Adipocyte (in vitro differentiated cells): ENCODE measurements at regions not wholly inside any gene's neighbourhood (a gene's known extent, or its start where the extent isn't known, plus 50 kb on each side); places are given as distances from the start of the nearest gene placed in this dataset.

Experiments
- DNase-seq: peaks from one replicate; pipeline ENCODE4 v3.0.0-alpha.2; 2015; ENCODE audit warnings: low read depth
- H3K27me3 ChIP-seq: replicated peaks from 2 replicates; pipeline ENCODE4 v1.7.0; 2013; ENCODE audit warnings: mild to moderate bottlenecking, low read length, moderate library complexity; ENCODE audit not compliant: control insufficient read depth, insufficient read depth
- H3K36me3 ChIP-seq: 2 replicates; pipeline ENCODE4 v1.7.0; 2013; ENCODE audit warnings: low read length, mild to moderate bottlenecking, moderate library complexity; ENCODE audit not compliant: control insufficient read depth, insufficient read depth, severe bottlenecking
- H3K4me1 ChIP-seq: 2 replicates; pipeline ENCODE4 v1.7.0; 2013; ENCODE audit warnings: mild to moderate bottlenecking, low read length, moderate library complexity; ENCODE audit not compliant: control insufficient read depth, insufficient read depth
- H3K4me3 ChIP-seq: 2 replicates; pipeline ENCODE4 v1.7.0; 2013; ENCODE audit warnings: mild to moderate bottlenecking, low read length, moderate library complexity
- H3K9ac ChIP-seq: 2 replicates; pipeline ENCODE4 v1.7.0; 2013; ENCODE audit warnings: mild to moderate bottlenecking, low read length, moderate library complexity
- H3K9me3 ChIP-seq: 2 replicates; pipeline ENCODE4 v1.7.0; 2013; ENCODE audit warnings: mild to moderate bottlenecking, low read length, moderate library complexity; ENCODE audit not compliant: control insufficient read depth

DNA sequence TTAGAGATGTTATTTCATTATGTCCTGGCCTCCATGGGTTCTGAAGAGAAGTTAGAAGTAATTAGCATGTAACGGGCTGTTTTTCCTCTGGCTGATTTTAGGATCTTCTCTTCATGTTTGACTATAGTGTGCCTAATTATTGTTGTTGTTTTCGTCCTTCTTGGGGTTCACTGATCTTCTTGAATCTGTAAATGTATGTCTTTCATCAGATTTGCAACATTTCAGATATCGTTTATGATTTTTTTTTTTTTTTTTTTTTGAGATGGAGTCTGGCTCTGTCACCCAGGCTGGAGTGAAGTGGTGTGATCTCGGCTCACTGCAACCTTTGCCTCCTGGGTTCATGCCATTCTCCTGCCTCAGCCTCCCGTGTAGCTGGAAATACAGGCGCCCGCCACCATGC lies 246.7 kb downstream of the TFAP2C start:
- H3K36me3 ChIP-seq, result no peaks in the 10 kb centered on the region
- DNase-seq, result no peak
- peaks cover 11% of the 10 kb centered on the region for H3K9me3 ChIP-seq
- no peaks in the 10 kb centered on the region for H3K4me1 ChIP-seq
- no peak overlapping the region for H3K9ac ChIP-seq
- peaks cover 27% of the 10 kb centered on the region for H3K27me3 ChIP-seq
- H3K4me3 ChIP-seq, result no peak overlapping the region

DNA sequence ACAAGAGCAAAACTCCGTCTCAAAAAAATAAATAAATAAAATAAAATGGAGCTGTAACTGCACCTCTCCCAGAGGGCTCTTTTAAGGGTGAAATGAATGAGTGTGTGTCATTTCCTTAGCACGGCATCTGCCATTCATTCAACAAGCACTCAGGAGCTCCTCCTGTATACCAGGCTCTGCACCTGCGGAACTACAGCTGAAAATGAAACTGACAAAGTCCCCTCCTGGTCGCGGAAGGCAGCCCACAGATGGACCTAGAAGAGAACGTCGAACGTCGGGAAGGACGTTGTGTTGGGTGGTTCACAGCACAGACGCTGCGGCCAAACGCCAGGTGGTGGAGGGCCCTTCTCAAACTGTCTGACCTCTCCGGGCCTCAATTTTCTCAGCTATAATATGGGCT lies 256.4 kb downstream of the TFAP2C start:
- DNase-seq, result no peak
- H3K4me1 ChIP-seq, result no peaks in the 10 kb centered on the region
- H3K9ac ChIP-seq, result no peak overlapping the region
- H3K4me3 ChIP-seq, result no peak overlapping the region
- no peaks in the 10 kb centered on the region for H3K36me3 ChIP-seq
- no peaks in the 10 kb centered on the region for H3K9me3 ChIP-seq
- peaks cover 7% of the 10 kb centered on the region for H3K27me3 ChIP-seq

DNA sequence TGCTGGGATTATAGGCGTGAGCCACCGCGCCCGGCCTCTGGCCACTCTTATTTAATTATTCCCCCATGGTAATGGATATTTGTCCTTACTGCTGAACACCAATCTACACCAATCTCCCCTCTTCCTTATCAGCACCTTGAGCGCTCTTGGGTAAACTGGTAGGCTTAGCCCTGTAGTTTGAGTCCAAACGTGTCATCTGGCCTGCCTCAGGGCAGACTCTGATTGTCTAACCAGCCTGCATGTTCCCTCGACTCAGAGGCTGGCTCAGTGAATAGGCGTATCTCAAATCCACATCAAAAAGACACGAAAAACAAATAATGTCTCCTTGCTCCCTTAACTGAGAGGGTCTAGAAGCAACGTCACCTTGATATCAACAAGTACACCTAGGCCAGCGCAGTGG lies 260.9 kb downstream of the TFAP2C start:
- H3K27me3 ChIP-seq, result peaks cover 16% of the 10 kb centered on the region
- H3K4me1 ChIP-seq, result no peaks in the 10 kb centered on the region
- H3K4me3 ChIP-seq, result no peak overlapping the region
- H3K9me3 ChIP-seq, result no peaks in the 10 kb centered on the region
- H3K9ac ChIP-seq, result no peak overlapping the region
- DNase-seq, result no peak
- no peaks in the 10 kb centered on the region for H3K36me3 ChIP-seq

DNA sequence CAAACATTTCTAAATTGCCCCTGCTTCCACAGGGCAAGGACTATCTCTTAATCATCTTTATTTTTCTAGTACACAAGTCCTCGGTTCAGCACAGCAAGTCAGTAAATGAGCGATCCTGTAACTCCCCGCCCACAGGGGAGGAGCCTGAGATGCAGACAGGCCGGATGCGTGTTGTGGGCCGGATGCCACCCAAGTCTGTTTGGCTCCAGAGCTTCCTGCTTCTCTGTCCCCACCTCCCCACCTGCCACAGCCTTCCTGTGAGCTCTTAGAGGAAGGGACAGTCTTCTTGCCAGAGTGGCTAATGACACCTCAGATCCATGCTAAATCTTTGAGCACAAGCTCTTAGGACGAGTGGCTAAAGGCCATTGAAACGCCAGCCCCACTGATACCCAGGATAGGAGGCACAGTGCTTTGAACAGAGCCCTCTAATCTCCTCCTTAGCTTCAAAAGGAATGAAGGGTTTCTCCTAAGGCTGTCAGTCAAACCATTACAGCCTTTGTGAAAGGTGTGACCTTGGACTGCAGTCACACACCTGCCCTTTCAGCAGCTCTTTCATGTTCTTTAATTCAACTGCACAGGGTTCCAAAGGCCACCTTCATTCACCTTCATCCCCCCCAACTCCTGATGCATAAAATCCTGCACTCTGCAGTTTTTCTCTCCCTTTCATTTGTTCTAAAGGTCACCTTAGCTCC lies 264.3 kb downstream of the TFAP2C start:
- Histone ChIP-seq H3K9me3 (no peaks in the 10 kb centered on the region), H3K4me3 (no peak overlapping the region), H3K27me3 (peaks cover 31% of the 10 kb centered on the region), H3K9ac (no peak overlapping the region), H3K4me1 (no peaks in the 10 kb centered on the region), H3K36me3 (no peaks in the 10 kb centered on the region)
- DNase-seq, result no peak

DNA sequence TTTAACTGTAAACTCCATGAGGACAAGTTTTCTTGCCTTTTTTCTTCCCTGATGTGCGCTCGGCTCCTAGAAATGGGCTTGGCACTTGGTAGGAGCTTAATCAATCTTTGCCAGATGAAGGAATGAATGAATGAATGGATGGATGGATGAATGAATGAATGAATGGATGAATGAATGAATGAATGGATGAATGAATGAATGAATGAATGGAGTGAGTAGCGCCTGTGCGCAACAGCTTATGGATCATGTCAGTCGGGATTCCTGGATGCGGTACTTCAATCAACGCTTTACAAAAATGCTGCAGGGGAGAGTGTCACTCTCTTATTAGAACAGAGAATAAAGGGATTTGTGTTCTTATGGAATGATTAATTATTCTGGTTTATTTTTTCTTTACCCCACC lies 267.3 kb downstream of the TFAP2C start:
- H3K36me3 ChIP-seq, result no peaks in the 10 kb centered on the region

DNA sequence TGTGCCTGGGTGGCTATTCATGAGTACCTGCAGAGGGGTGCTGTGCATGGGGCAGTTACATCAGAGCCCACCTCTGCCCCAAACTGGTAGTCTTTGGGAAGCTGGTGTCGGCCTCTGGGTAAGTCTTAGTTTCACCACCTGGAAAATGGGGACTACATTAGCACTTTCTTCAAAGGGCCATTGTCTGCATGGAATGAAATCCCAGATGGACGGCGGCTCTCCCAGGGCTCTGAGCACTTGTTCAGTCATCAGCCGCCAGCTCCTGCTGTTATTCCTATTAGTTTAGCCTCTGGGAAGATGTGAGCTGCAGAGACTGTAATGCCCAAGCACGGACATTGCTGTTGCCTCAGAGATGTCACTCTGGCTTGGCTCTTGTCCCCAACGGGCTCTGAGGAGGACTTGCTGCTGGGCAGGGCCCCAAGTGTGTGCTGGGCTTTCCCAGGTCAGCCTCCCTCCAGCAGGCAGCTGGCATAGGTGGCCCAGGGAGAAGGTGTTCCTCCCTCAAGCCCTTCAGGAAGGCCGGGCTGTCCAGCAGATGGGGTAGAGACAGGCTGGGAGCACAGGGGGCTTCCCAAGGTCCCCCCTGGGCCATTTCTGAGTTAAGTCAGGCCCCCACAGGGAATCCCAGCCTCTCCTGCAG lies 268.3 kb downstream of the TFAP2C start:
- no peak for DNase-seq
- no peaks in the 10 kb centered on the region for H3K4me1 ChIP-seq
- no peak overlapping the region for H3K4me3 ChIP-seq
- peaks cover 9% of the 10 kb centered on the region for H3K9me3 ChIP-seq
- no peaks in the 10 kb centered on the region for H3K36me3 ChIP-seq
- peaks cover 26% of the 10 kb centered on the region for H3K27me3 ChIP-seq
- no peak overlapping the region for H3K9ac ChIP-seq

More for the DNA sequence above, 267.3 kb downstream of the TFAP2C start:
- DNase-seq, result no peak
- Histone ChIP-seq H3K4me3 (no peak overlapping the region), H3K4me1 (no peaks in the 10 kb centered on the region), H3K9ac (no peak overlapping the region), H3K27me3 (peaks cover 28% of the 10 kb centered on the region), H3K9me3 (peaks cover 5% of the 10 kb centered on the region)

DNA sequence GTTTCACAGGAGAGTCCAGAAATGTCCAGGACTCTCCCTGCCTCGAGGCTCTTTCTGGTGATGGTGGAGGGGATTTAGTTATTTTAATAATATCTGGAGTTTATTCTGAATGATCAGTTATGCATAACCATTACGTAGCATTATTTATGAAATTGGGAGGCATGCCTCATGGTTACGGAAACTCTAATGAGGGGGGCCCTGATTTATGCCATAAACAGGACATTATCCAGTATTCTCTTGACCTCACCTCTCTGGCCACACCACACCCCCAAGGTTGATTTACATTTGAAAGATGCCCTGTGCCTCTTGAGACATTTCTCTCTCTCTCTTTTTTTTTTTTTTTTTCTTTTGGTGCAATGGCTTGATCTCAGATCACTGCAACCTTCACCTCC lies 268.8 kb downstream of the TFAP2C start:
- Histone ChIP-seq H3K27me3 (peaks cover 24% of the 10 kb centered on the region), H3K4me1 (no peaks in the 10 kb centered on the region), H3K36me3 (no peaks in the 10 kb centered on the region), H3K9me3 (peaks cover 9% of the 10 kb centered on the region), H3K4me3 (no peak overlapping the region), H3K9ac (no peak overlapping the region)
- DNase-seq, result no peak

DNA sequence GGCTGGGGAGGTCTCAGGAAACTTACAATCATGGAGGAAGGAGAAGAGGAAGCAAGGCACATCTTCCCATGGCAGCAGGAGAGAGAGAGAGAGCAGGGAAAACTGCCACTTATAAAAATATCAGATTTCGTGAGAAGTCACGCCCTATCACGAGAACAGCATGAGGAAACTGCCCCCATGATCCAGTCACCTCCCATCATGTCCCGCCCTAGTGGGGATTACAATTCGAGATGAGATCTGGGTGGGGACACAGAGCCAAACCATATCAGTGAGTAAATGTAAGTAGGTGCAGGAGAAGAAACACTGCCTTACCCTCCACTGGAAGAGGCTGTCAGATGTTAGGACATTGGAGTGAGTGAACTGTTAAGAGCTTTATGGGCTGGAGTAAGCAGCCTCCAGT lies 270.4 kb downstream of the TFAP2C start:
- no peaks in the 10 kb centered on the region for H3K36me3 ChIP-seq
- H3K27me3 ChIP-seq, result peaks cover 29% of the 10 kb centered on the region
- no peaks in the 10 kb centered on the region for H3K4me1 ChIP-seq
- no peak for DNase-seq
- no peak overlapping the region for H3K9ac ChIP-seq
- H3K4me3 ChIP-seq, result no peak overlapping the region
- peaks cover 9% of the 10 kb centered on the region for H3K9me3 ChIP-seq

DNA sequence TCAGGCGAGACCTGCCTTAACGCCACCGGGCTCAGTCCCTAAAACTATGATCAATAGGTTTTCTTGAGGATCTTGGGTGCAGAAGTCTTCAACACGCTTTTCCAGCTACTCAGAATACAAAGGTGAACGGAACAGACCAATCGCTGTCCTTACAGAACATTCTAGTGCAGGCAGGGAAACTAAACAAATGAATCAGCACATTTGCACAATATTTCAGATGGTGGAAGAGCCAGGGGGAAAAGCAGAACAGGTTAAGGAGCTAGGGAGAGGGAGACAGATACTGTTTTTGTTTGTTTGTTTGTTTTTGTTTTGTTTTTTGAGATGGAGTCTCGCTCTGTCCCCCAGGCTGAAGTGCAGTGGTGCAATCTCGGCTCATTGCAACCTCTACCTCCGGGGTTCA lies 271.1 kb downstream of the TFAP2C start:
- DNase-seq, result no peak
- no peak overlapping the region for H3K9ac ChIP-seq

DNA sequence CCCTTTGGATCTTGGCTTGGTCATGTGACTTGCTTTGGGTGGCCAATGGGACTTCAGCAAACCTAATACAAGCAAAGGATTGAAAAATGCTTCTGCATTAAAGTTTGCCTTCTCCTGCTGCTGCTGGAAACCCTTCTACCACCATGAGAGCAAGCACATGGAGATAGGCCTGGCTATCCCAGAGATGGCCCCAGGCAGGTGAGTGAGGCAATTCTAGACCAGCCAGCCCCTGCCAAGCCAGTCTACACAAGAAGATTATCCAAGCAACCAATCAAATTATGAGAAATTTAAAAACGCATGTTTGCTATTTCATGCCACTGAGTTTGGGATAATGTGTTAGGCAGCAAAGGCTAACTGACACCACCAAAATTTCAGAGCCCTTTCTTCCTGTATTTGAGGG lies 274.3 kb downstream of the TFAP2C start:
- Histone ChIP-seq H3K4me1 (no peaks in the 10 kb centered on the region), H3K4me3 (no peak overlapping the region), H3K9ac (no peak overlapping the region), H3K36me3 (no peaks in the 10 kb centered on the region), H3K9me3 (peaks cover 9% of the 10 kb centered on the region), H3K27me3 (peaks cover 18% of the 10 kb centered on the region)
- DNase-seq, result no peak

More for the DNA sequence above, 271.1 kb downstream of the TFAP2C start:
- Histone ChIP-seq H3K9me3 (peaks cover 9% of the 10 kb centered on the region), H3K4me3 (no peak overlapping the region), H3K36me3 (no peaks in the 10 kb centered on the region), H3K4me1 (no peaks in the 10 kb centered on the region), H3K27me3 (peaks cover 29% of the 10 kb centered on the region)

DNA sequence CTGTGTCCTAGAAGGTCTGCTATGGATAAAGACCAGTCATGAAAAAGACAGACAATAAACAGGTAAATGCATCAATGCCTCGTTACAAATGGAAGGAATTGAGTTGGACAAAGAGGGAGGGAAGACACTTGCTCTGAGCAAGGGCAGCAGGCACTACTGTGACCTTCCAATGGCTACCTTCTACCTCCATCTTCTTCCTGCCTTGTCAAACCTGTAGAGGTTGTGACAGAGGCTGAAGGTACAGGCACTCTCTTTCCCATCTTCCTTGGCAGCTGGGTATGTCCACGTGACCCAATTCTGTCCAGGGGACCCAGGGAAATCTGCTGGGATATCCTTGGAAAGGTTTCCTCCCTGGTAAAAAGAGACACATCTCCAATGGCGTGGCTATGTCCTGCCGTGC lies 274.8 kb downstream of the TFAP2C start:
- Histone ChIP-seq H3K4me1 (no peaks in the 10 kb centered on the region), H3K36me3 (no peaks in the 10 kb centered on the region), H3K27me3 (peaks cover 18% of the 10 kb centered on the region), H3K9ac (no peak overlapping the region), H3K4me3 (no peak overlapping the region), H3K9me3 (peaks cover 9% of the 10 kb centered on the region)
- DNase-seq, result no peak
